ENCODE measurements at regions not wholly inside any gene's neighbourhood (a gene's known extent, or its start where the extent isn't known, plus 50 kb on each side); places are given as distances from the start of the nearest gene placed in this dataset.

- DNase-seq = no peak
Observed at GRCh38 chr16:63292036-63292435, 1255.8 kb upstream of the CDH8 start.

- peak; percentile 4 for DNase-seq
Observed at GRCh38 chr16:63289834-63290460, 1253.7 kb upstream of the CDH8 start.

GRCh38 chr16:63287401-63287800 lies 1251.2 kb upstream of the CDH8 start:
- no peak for DNase-seq

- no peak for DNase-seq
Observed at GRCh38 chr16:63283721-63284120, 1247.5 kb upstream of the CDH8 start.

- no peak for DNase-seq
Observed at GRCh38 chr16:63244631-63245030, 1208.4 kb upstream of the CDH8 start.

- no peak for DNase-seq
Observed at GRCh38 chr16:63241497-63242028, 1205.3 kb upstream of the CDH8 start.

GRCh38 chr16:63239065-63239570 lies 1202.9 kb upstream of the CDH8 start:
- DNase-seq = no peak

- DNase-seq = no peak
Observed at GRCh38 chr16:63230421-63231040, 1194.3 kb upstream of the CDH8 start.

- no peak for DNase-seq
Observed at GRCh38 chr16:63228259-63228658, 1192.0 kb upstream of the CDH8 start.

- DNase-seq = no peak
Observed at GRCh38 chr16:63223851-63224250, 1187.6 kb upstream of the CDH8 start.

- DNase-seq = no peak
Observed at GRCh38 chr16:63216696-63217423, 1180.6 kb upstream of the CDH8 start.

- DNase-seq = no peak
Observed at GRCh38 chr16:63201851-63202250, 1165.6 kb upstream of the CDH8 start.

GRCh38 chr16:63200940-63201339 lies 1164.7 kb upstream of the CDH8 start:
- DNase-seq = no peak

- DNase-seq = no peak
Observed at GRCh38 chr16:63195336-63195735, 1159.1 kb upstream of the CDH8 start.

GRCh38 chr16:63192980-63193379 lies 1156.7 kb upstream of the CDH8 start:
- no peak for DNase-seq

- no peak for DNase-seq
Observed at GRCh38 chr16:63188086-63188771, 1152.0 kb upstream of the CDH8 start.

GRCh38 chr16:63187638-63188037 lies 1151.4 kb upstream of the CDH8 start:
- no peak for DNase-seq

GRCh38 chr16:63185235-63185780 lies 1149.1 kb upstream of the CDH8 start:
- no peak for DNase-seq

- no peak for DNase-seq
Observed at GRCh38 chr16:63183743-63184142, 1147.5 kb upstream of the CDH8 start.

GRCh38 chr16:63175313-63175712 lies 1139.1 kb upstream of the CDH8 start:
- no peak for DNase-seq

- no peak for DNase-seq
Observed at GRCh38 chr16:63174801-63175200, 1138.6 kb upstream of the CDH8 start.

- DNase-seq = no peak
Observed at GRCh38 chr16:63171545-63171944, 1135.3 kb upstream of the CDH8 start.

GRCh38 chr16:63169100-63169499 lies 1132.9 kb upstream of the CDH8 start:
- DNase-seq = no peak
